ENCODE measurements at regions not wholly inside any gene's neighbourhood (a gene's known extent, or its start where the extent isn't known, plus 50 kb on each side); places are given as distances from the start of the nearest gene placed in this dataset.
A peak's percentile ranks its signal among the peaks of the same experiment; 100 is the strongest.

DNA sequence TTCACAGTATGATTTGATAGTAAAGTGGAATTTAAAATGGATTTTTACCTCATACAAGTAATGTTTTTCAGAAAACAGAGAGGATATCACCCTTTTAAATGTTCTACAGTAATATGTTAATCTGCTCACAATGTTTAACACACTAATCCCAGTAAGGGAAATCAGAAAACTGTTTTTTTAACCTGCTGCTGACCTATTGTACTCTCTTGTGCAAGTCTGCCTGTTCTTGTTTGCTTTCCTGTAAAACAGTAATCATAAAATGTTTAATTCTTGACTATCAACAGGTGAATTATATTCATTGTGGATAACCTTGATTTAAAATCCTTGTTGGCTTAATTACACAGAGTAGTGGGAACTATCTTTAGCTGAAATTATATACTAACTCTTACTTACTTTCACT, 126.4 kb downstream of the GNAT3 start:
- H3K27me3 ChIP-seq (ENCODE audit: control insufficient read depth in 2 of 2, insufficient read depth in 2 of 2, low read length in 2 of 2): no peaks in the 10 kb centered on the region
- no TSS peak for BruUV-seq (replicated peaks)
- no peaks in the 10 kb centered on the region for H3K79me2 ChIP-seq (ENCODE audit: control insufficient read depth, insufficient read depth, low read length)
- H3K9ac ChIP-seq (replicated peaks; ENCODE audit: extremely low read depth, insufficient read depth, low read length): no peak overlapping the region
- peak overlapping the region in 1 of 3 experiments; percentile 20 for H3K4me3 ChIP-seq (replicated peaks in 1 of 3; ENCODE audit: insufficient read depth in 1 of 3, low read depth in 1 of 3, low read length in 3 of 3)
- ChIA-PET POLR2A (no interaction called here), CTCF (interaction anchor here (0.9 to 2.1 kb wide), 2 partner anchors 56 to 250 kb away, joined by 3 to 5 read pairs; partner anchors contain the start of gene GNAI1)
- peak overlapping the region; percentile 84 for H3K4me2 ChIP-seq (ENCODE audit: insufficient read depth, low read length)
- H2AFZ ChIP-seq (ENCODE audit: low read depth, low read length): no peak overlapping the region
- no peaks in the 10 kb centered on the region for H4K20me1 ChIP-seq (replicated peaks; ENCODE audit: control insufficient read depth, extremely low read depth, insufficient read depth, low read length)
- H3K4me1 ChIP-seq (ENCODE audit: control insufficient read depth, extremely low read depth, insufficient read depth, low read length): peaks cover 17% of the 10 kb centered on the region
- H3K9me3 ChIP-seq (replicated peaks; ENCODE audit: control insufficient read depth, insufficient read depth, low read length): no peaks in the 10 kb centered on the region
- H3K27ac ChIP-seq (ENCODE audit: insufficient read depth, low read depth, low read length): peak overlapping the region; percentile 26
- FAIRE-seq: peak; percentile 83
- peak; percentile 82 for DNase-seq (ENCODE audit: low read depth, low spot score)
- no peaks in the 10 kb centered on the region for H3K9me1 ChIP-seq (replicated peaks; ENCODE audit: control insufficient read depth, extremely low read depth, insufficient read depth, low read length)
- dilution Hi-C loops (cut with MboI; ENCODE audit: extremely low pct_ligation_motif_present, low sequenced_read_pairs): no loop called here
- intact Hi-C loops (cut with micrococcal nuclease): no loop called here
- no peak for TF ChIP-seq JUN (IDR thresholded peaks at IDR 0.05; ENCODE audit: borderline replicate concordance, insufficient read depth, insufficient read length, low read depth)
- TF ChIP-seq FOS (IDR thresholded peaks at IDR 0.05; ENCODE audit: borderline replicate concordance, insufficient read depth, low read length): no peak
- TF ChIP-seq, protein P1, sequence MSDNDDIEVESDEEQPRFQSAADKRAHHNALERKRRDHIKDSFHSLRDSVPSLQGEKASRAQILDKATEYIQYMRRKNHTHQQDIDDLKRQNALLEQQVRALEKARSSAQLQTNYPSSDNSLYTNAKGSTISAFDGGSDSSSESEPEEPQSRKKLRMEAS (IDR thresholded peaks at IDR 0.05; ENCODE audit: insufficient read depth, insufficient read length): no peak
- TF ChIP-seq MYC (IDR thresholded peaks at IDR 0.05; ENCODE audit: low read depth, low read length): no peak
- TF ChIP-seq EZH2 (IDR thresholded peaks at IDR 0.05; ENCODE audit: borderline replicate concordance, low read depth, low read length, severe bottlenecking): no peak
- TF ChIP-seq POLR2A (IDR thresholded peaks at IDR 0.05; ENCODE audit: low read depth, low read length): no peak
- no peak for TF ChIP-seq POLR2AphosphoS5 (IDR thresholded peaks at IDR 0.05; ENCODE audit: insufficient read depth, low read depth, low read length)
- TF ChIP-seq, protein P2, sequence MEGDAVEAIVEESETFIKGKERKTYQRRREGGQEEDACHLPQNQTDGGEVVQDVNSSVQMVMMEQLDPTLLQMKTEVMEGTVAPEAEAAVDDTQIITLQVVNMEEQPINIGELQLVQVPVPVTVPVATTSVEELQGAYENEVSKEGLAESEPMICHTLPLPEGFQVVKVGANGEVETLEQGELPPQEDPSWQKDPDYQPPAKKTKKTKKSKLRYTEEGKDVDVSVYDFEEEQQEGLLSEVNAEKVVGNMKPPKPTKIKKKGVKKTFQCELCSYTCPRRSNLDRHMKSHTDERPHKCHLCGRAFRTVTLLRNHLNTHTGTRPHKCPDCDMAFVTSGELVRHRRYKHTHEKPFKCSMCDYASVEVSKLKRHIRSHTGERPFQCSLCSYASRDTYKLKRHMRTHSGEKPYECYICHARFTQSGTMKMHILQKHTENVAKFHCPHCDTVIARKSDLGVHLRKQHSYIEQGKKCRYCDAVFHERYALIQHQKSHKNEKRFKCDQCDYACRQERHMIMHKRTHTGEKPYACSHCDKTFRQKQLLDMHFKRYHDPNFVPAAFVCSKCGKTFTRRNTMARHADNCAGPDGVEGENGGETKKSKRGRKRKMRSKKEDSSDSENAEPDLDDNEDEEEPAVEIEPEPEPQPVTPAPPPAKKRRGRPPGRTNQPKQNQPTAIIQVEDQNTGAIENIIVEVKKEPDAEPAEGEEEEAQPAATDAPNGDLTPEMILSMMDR (IDR thresholded peaks at IDR 0.05; ENCODE audit: extremely low read depth in 1 of 2, insufficient read depth in 1 of 2, low read depth in 1 of 2, low read length in 2 of 2): no peak
- no peak for TF ChIP-seq GATA2 (IDR thresholded peaks at IDR 0.05; ENCODE audit: insufficient read depth, insufficient read length, low read depth, low read length)
- H3K36me3 ChIP-seq (ENCODE audit: control insufficient read depth in 2 of 2, extremely low read depth in 1 of 2, insufficient read depth in 2 of 2, low read length in 2 of 2): no peaks in the 10 kb centered on the region

Data from endothelial cell of umbilical vein (primary cell).